ENCODE measurements at regions not wholly inside any gene's neighbourhood (a gene's known extent, or its start where the extent isn't known, plus 50 kb on each side); places are given as distances from the start of the nearest gene placed in this dataset.

DNA sequence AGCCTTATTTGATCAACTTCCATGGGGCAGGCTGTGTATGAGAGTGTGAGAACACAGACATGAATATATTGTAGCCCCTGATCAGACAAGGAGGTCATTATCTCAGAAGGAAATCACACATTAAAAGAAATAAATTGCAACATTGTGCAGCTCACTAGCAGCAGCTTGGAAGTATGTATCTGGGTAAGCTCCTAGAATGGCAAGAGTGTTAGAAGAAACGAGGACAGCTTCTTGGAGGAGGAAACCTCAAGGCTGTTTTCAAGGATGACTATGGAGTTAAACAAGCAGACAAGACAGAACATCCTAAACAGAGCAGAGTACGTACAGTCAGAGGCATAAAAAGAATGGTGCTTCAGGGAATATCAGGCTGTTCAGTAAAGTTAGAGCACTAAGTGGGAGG lies 511.0 kb downstream of the SLCO4C1 start:
- TF ChIP-seq EZH2phosphoT487 (IDR thresholded peaks at IDR 0.05; ENCODE audit: borderline replicate concordance, low read depth) = no peak
- TF ChIP-seq, protein P1, sequence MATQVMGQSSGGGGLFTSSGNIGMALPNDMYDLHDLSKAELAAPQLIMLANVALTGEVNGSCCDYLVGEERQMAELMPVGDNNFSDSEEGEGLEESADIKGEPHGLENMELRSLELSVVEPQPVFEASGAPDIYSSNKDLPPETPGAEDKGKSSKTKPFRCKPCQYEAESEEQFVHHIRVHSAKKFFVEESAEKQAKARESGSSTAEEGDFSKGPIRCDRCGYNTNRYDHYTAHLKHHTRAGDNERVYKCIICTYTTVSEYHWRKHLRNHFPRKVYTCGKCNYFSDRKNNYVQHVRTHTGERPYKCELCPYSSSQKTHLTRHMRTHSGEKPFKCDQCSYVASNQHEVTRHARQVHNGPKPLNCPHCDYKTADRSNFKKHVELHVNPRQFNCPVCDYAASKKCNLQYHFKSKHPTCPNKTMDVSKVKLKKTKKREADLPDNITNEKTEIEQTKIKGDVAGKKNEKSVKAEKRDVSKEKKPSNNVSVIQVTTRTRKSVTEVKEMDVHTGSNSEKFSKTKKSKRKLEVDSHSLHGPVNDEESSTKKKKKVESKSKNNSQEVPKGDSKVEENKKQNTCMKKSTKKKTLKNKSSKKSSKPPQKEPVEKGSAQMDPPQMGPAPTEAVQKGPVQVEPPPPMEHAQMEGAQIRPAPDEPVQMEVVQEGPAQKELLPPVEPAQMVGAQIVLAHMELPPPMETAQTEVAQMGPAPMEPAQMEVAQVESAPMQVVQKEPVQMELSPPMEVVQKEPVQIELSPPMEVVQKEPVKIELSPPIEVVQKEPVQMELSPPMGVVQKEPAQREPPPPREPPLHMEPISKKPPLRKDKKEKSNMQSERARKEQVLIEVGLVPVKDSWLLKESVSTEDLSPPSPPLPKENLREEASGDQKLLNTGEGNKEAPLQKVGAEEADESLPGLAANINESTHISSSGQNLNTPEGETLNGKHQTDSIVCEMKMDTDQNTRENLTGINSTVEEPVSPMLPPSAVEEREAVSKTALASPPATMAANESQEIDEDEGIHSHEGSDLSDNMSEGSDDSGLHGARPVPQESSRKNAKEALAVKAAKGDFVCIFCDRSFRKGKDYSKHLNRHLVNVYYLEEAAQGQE (IDR thresholded peaks at IDR 0.05; ENCODE audit: low read depth, low read length) = no peak
- TF ChIP-seq EP300 (IDR thresholded peaks at IDR 0.05; ENCODE audit: borderline replicate concordance in 1 of 2, low read depth in 1 of 2, low read length in 1 of 2) = no peak
- TF ChIP-seq, protein P2, sequence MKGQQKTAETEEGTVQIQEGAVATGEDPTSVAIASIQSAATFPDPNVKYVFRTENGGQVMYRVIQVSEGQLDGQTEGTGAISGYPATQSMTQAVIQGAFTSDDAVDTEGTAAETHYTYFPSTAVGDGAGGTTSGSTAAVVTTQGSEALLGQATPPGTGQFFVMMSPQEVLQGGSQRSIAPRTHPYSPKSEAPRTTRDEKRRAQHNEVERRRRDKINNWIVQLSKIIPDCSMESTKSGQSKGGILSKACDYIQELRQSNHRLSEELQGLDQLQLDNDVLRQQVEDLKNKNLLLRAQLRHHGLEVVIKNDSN (IDR thresholded peaks at IDR 0.05; ENCODE audit: borderline replicate concordance, low read depth) = no peak
- no peak for TF ChIP-seq POLR2AphosphoS5 (IDR thresholded peaks at IDR 0.05; ENCODE audit: low read depth, low read length)
- TF ChIP-seq FOXJ3 (CRISPR knock-in tag; IDR thresholded peaks at IDR 0.05) = no peak
- TF ChIP-seq, protein P3, sequence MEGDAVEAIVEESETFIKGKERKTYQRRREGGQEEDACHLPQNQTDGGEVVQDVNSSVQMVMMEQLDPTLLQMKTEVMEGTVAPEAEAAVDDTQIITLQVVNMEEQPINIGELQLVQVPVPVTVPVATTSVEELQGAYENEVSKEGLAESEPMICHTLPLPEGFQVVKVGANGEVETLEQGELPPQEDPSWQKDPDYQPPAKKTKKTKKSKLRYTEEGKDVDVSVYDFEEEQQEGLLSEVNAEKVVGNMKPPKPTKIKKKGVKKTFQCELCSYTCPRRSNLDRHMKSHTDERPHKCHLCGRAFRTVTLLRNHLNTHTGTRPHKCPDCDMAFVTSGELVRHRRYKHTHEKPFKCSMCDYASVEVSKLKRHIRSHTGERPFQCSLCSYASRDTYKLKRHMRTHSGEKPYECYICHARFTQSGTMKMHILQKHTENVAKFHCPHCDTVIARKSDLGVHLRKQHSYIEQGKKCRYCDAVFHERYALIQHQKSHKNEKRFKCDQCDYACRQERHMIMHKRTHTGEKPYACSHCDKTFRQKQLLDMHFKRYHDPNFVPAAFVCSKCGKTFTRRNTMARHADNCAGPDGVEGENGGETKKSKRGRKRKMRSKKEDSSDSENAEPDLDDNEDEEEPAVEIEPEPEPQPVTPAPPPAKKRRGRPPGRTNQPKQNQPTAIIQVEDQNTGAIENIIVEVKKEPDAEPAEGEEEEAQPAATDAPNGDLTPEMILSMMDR (IDR thresholded peaks at IDR 0.05) = no peak
- no peak for TF ChIP-seq TAF1 (IDR thresholded peaks at IDR 0.05; ENCODE audit: borderline replicate concordance, low read depth, low read length)
- no peak for TF ChIP-seq SIN3A (IDR thresholded peaks at IDR 0.05; ENCODE audit: borderline replicate concordance, low read depth, low read length)

Measured in SK-N-SH (cell line).